Right lobe of liver (tissue), 4 donors: ENCODE measurements at regions not wholly inside any gene's neighbourhood (a gene's known extent, or its start where the extent isn't known, plus 50 kb on each side); places are given as distances from the start of the nearest gene placed in this dataset.

ENCODE experiments used
- POLR2A ChIP-seq: fragments of 450-650 bp; IDR thresholded peaks from one replicate; pipeline ENCODE4 v1.6.1; 2017; ENCODE audit warnings: antibody characterized with exemption, mild to moderate bottlenecking
- TF ChIP-seq, protein P1 (sequence below), 4 donors: fragments of 200-600 bp in 3 of 4; fragments of 450-650 bp in 1 of 4; IDR thresholded peaks; one replicate each; pipeline versions ENCODE4 v1.5.1 to v1.8.0; 2016 to 2022; ENCODE audit warnings: antibody characterized with exemption in 4 of 4, mild to moderate bottlenecking in 2 of 4
- donor health status: DM: no; HTN: no; CAD: no.
- donor health status: DM: no; HTN: no; CAD: no.
- donor health status: DM: no; HTN: yes; CAD: no.

DNA sequence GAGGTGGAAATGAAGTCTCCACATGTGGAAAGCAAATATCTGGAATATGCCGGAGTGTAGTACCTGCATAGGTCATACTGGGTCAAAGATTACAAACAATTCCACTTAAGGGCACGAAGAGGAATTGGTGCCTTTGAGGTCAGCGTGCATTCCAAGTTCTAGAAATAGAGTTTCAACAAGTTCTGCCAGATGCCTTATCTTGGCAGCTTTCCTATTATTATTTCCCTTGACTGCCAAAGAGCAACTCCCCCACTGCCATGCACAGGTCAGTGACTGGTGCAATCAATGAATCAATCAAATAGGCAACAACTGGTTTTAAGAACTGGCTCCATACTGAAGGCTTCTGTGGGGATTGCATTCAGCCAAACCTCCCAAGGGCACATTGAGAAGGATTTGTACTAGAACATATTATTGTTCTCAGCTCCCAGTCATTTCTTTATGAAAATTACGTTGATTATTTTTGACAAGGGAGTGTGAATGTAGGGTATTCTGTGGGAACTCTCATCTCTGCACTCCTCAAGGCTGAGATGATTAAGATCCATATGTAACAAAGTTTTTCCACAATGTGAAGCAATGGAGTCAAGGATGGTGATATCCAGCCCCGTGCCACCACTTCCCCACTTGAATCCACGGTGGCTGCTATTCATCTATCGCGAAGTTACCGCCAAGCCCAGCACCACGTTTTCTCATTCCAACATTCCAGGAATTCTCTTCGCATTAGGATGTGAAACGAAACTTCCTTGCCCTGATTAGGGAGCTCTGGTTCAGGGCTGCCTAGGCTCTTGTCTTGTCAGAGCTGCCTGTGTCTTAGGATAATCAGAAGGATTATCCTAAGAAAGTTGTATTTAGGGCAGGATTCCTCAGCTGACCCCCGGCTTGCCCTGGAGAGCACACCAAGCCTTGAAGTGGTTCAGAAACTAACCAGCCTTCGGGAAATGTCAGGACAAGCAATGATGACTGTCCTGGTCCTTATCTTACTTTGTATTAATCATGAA lies 115.1 kb upstream of the PCED1B start:
- TF ChIP-seq, protein P1, sequence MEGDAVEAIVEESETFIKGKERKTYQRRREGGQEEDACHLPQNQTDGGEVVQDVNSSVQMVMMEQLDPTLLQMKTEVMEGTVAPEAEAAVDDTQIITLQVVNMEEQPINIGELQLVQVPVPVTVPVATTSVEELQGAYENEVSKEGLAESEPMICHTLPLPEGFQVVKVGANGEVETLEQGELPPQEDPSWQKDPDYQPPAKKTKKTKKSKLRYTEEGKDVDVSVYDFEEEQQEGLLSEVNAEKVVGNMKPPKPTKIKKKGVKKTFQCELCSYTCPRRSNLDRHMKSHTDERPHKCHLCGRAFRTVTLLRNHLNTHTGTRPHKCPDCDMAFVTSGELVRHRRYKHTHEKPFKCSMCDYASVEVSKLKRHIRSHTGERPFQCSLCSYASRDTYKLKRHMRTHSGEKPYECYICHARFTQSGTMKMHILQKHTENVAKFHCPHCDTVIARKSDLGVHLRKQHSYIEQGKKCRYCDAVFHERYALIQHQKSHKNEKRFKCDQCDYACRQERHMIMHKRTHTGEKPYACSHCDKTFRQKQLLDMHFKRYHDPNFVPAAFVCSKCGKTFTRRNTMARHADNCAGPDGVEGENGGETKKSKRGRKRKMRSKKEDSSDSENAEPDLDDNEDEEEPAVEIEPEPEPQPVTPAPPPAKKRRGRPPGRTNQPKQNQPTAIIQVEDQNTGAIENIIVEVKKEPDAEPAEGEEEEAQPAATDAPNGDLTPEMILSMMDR (IDR thresholded peaks at IDR 0.05) = no peak
- no peak for TF ChIP-seq POLR2A
